ENCODE measurements at regions not wholly inside any gene's neighbourhood (a gene's known extent, or its start where the extent isn't known, plus 50 kb on each side); places are given as distances from the start of the nearest gene placed in this dataset.
"Not testable (repeated sequence)": the region's sequence is repeated elsewhere in the genome, so short reads cannot be mapped to it uniquely, and the experiment has no call there.

DNA sequence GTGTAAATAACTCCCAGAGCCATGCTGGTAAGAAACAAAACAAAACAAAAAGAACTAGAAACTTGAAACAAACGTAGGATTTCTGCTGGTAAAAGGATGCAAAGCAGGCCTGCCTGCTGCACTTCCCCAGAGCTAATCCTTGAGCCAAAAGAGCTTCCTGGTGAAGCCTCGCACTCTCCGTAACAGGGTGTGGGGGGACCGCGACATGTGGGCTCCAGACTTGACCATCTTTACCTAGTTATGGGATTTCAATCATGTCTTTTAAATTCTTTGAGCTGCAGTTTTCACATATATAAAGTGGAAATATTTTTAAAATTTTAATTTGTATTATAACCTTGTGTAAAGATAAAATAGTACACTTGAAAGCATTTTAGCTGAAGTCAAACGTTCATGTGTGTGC, 92.5 kb downstream of the POTEG start:
- TF ChIP-seq, protein P1, sequence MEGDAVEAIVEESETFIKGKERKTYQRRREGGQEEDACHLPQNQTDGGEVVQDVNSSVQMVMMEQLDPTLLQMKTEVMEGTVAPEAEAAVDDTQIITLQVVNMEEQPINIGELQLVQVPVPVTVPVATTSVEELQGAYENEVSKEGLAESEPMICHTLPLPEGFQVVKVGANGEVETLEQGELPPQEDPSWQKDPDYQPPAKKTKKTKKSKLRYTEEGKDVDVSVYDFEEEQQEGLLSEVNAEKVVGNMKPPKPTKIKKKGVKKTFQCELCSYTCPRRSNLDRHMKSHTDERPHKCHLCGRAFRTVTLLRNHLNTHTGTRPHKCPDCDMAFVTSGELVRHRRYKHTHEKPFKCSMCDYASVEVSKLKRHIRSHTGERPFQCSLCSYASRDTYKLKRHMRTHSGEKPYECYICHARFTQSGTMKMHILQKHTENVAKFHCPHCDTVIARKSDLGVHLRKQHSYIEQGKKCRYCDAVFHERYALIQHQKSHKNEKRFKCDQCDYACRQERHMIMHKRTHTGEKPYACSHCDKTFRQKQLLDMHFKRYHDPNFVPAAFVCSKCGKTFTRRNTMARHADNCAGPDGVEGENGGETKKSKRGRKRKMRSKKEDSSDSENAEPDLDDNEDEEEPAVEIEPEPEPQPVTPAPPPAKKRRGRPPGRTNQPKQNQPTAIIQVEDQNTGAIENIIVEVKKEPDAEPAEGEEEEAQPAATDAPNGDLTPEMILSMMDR (IDR thresholded peaks at IDR 0.05; ENCODE audit: low read depth, low read length) = not testable (repeated sequence)
- not testable (repeated sequence) for TF ChIP-seq MYC (IDR thresholded peaks at IDR 0.05; ENCODE audit: low read depth, low read length)
